Effector memory CD4-positive, alpha-beta T cell (primary cell): ENCODE measurements at regions not wholly inside any gene's neighbourhood (a gene's known extent, or its start where the extent isn't known, plus 50 kb on each side); places are given as distances from the start of the nearest gene placed in this dataset.
"Not testable (repeated sequence)": the region's sequence is repeated elsewhere in the genome, so short reads cannot be mapped to it uniquely, and the experiment has no call there.

Experiments used
- DNase-seq, 3 donors: peaks; one replicate each; pipeline ENCODE4 v3.0.0-alpha.2; 2020
- H3K27ac ChIP-seq: 2 replicates; pipeline ENCODE4 v1.7.0; 2013; ENCODE audit warnings: mild to moderate bottlenecking, low read length, moderate library complexity; ENCODE audit not compliant: insufficient read depth, poor library complexity, severe bottlenecking
- H3K27me3 ChIP-seq: replicated peaks from 2 replicates; pipeline ENCODE4 v1.7.0; 2013; ENCODE audit warnings: mild to moderate bottlenecking, low read length; ENCODE audit not compliant: insufficient read depth, control insufficient read depth, poor library complexity, severe bottlenecking
- H3K36me3 ChIP-seq: 2 replicates; pipeline ENCODE4 v1.7.0; 2013; ENCODE audit warnings: mild to moderate bottlenecking, low read length, moderate library complexity; ENCODE audit not compliant: control insufficient read depth, insufficient read depth
- H3K4me1 ChIP-seq: 2 replicates; pipeline ENCODE4 v1.7.0; 2013; ENCODE audit warnings: low read length, mild to moderate bottlenecking; ENCODE audit not compliant: control insufficient read depth, insufficient read depth, poor library complexity, severe bottlenecking
- H3K4me3 ChIP-seq: 2 replicates; pipeline ENCODE4 v1.7.0; 2013; ENCODE audit warnings: low read length, low read depth, mild to moderate bottlenecking; ENCODE audit not compliant: insufficient read depth, poor library complexity, severe bottlenecking
- H3K9me3 ChIP-seq: 2 replicates; pipeline ENCODE4 v1.7.0; 2013; ENCODE audit warnings: mild to moderate bottlenecking, low read length, moderate library complexity; ENCODE audit not compliant: control insufficient read depth

DNA sequence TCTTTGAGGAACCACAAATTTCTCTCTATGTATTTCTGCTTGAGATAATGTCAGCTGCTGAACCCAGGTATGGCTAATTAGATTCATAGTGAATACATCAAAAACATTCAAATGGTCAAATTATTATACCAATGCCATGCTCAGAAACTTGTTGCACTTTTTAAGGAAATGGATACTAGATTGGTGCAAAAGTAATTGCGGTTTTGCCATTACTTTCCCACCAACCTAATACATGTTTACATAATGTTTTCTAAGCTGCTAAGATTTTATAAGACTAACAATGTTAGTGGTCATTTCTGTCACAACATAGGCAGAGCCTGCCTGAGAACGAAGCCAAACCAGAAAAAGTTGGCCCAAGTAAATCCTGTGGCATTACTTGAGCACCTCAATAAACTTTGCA, 568.2 kb upstream of the LRATD1 start:
- Histone ChIP-seq H3K27me3 (no peaks in the 10 kb centered on the region), H3K9me3 (no peaks in the 10 kb centered on the region), H3K36me3 (no peaks in the 10 kb centered on the region), H3K27ac (no peak overlapping the region), H3K4me1 (no peaks in the 10 kb centered on the region), H3K4me3 (no peak overlapping the region)
- no peak for DNase-seq

GRCh38 chr2:14072338-14072737, 560.2 kb upstream of the LRATD1 start:
- Histone ChIP-seq H3K27ac (no peak overlapping the region), H3K36me3 (no peaks in the 10 kb centered on the region), H3K4me1 (no peaks in the 10 kb centered on the region), H3K4me3 (no peak overlapping the region), H3K9me3 (no peaks in the 10 kb centered on the region), H3K27me3 (no peaks in the 10 kb centered on the region)
- no peak for DNase-seq

- Histone ChIP-seq H3K36me3 (no peaks in the 10 kb centered on the region), H3K27ac (no peak overlapping the region), H3K4me3 (no peak overlapping the region), H3K4me1 (no peaks in the 10 kb centered on the region), H3K27me3 (no peaks in the 10 kb centered on the region), H3K9me3 (no peaks in the 10 kb centered on the region)
- no peak for DNase-seq
These were observed 557.8 kb upstream of the LRATD1 start for GRCh38 chr2:14074691-14075090.

GRCh38 chr2:14079576-14079975, 552.9 kb upstream of the LRATD1 start:
- H3K4me3 ChIP-seq, result no peak overlapping the region
- no peak for DNase-seq
- H3K27ac ChIP-seq, result no peak overlapping the region
- H3K9me3 ChIP-seq, result no peaks in the 10 kb centered on the region
- no peaks in the 10 kb centered on the region for H3K4me1 ChIP-seq
- no peaks in the 10 kb centered on the region for H3K36me3 ChIP-seq
- H3K27me3 ChIP-seq, result no peaks in the 10 kb centered on the region

DNA sequence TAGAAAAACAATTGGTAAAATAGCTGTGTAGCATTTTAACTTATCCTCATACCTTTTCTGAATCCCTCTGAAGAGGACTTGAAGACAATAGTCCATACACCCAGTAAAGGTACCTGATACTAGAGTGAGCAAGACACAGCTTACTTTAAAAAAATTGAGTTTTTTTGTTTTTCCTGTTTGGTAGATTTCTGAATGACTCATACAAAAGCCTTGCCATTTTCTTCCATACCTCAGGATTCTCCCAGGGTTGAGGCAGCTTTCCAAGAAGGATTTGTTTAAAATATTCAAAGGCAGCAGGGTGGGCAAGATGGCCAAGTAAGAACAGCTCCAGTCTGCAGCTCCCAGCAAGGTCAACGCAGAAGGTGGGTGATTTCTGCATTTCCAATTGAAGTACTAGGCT, 551.0 kb upstream of the LRATD1 start:
- H3K27me3 ChIP-seq, result no peaks in the 10 kb centered on the region

DNA sequence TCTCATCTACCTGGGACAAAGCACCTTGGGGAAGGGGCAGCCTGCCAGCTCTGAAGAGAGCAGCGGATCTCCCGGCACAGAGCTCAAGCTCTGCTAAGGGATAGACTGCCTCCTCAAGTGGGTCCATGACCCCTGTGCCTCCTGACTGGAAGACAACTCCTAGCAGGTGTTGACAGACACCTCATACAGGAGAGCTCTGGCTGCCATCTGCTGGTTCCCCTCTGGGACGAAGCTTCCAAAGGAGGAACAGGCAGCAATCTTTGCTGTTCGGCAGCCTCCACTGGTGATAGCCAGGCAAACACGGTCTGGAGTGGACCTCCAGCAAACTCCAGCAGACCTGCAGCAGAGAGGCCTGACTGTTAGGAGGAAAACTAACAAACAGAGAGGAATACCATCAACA, 549.9 kb upstream of the LRATD1 start:
- no peaks in the 10 kb centered on the region for H3K27me3 ChIP-seq
- no peak for DNase-seq
- no peaks in the 10 kb centered on the region for H3K36me3 ChIP-seq
- no peak overlapping the region for H3K4me3 ChIP-seq
- H3K27ac ChIP-seq, result no peak overlapping the region
- H3K9me3 ChIP-seq, result no peaks in the 10 kb centered on the region
- no peaks in the 10 kb centered on the region for H3K4me1 ChIP-seq

More for the DNA sequence above, 551.0 kb upstream of the LRATD1 start:
- no peaks in the 10 kb centered on the region for H3K36me3 ChIP-seq
- H3K27ac ChIP-seq, result no peak overlapping the region
- no peaks in the 10 kb centered on the region for H3K9me3 ChIP-seq
- no peak for DNase-seq
- no peaks in the 10 kb centered on the region for H3K4me1 ChIP-seq
- H3K4me3 ChIP-seq, result no peak overlapping the region

DNA sequence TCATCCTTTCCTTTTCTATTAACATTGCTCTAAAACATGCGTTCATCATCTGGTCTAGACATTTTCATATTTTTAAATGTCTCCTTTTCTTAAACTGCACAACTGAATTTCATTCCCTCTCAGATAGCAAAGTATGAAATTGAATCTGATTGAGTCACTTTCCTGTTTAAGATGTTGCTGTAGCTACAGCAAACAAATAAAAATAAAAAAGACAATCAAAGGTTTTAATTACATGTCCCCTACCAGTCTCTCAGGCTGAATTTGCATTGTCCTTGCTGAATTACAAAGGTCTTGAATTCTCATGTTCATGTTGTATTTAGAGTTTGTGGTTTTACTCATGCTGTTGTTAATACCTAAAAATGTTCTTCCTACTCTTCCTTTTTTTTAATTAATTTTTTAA, 537.9 kb upstream of the LRATD1 start:
- no peaks in the 10 kb centered on the region for H3K36me3 ChIP-seq
- H3K27ac ChIP-seq, result no peak overlapping the region
- no peak overlapping the region for H3K4me3 ChIP-seq
- no peaks in the 10 kb centered on the region for H3K27me3 ChIP-seq
- H3K9me3 ChIP-seq, result no peaks in the 10 kb centered on the region
- no peak for DNase-seq
- no peaks in the 10 kb centered on the region for H3K4me1 ChIP-seq

DNA sequence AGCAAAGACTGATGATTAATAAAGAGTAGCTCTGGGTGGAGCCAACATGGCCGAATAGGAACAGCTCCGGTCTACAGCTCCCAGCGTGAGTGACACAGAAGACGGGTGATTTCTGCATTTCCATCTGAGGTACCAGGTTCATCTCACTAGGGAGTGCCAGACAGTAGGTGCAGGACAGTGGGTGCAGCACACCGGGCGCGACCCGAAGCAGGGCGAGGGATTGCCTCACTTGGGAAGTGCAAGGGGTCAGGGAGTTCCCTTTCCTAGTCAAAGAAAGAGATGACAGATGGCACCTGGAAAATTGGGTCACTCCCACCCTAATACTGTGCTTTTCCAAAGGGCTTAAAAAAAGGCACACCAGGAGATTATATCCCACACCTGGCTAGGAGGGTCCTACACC, 533.4 kb upstream of the LRATD1 start:
- not testable (repeated sequence) for H3K4me1 ChIP-seq, H3K27me3 ChIP-seq, DNase-seq, H3K9me3 ChIP-seq, H3K4me3 ChIP-seq, H3K27ac ChIP-seq, H3K36me3 ChIP-seq

GRCh38 chr2:14114275-14114674, 518.2 kb upstream of the LRATD1 start:
- H3K36me3 ChIP-seq, result no peaks in the 10 kb centered on the region
- no peaks in the 10 kb centered on the region for H3K4me1 ChIP-seq
- no peaks in the 10 kb centered on the region for H3K27me3 ChIP-seq
- no peak overlapping the region for H3K27ac ChIP-seq
- no peak overlapping the region for H3K4me3 ChIP-seq
- DNase-seq, result no peak
- H3K9me3 ChIP-seq, result no peaks in the 10 kb centered on the region

DNA sequence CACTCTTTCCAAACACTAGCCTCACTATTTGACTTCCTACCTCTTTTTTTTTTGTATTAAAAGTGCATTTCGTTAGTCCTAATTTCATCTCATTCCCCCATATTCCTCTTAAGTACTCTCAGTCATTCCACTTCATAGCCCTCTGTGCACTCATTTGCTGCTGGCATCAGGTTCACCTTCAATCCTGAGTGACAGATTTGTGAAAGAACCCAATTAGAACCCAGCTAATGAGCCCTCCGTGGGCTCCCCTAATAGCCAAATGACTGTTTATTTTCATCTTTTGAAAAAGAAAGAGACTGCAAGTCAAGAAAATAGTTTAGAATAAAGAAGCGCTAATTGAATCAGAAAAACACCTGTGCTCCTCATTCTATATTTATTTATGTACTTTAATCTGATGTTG, 512.1 kb upstream of the LRATD1 start:
- no peaks in the 10 kb centered on the region for H3K27me3 ChIP-seq
- H3K36me3 ChIP-seq, result no peaks in the 10 kb centered on the region
- H3K27ac ChIP-seq, result no peak overlapping the region
- DNase-seq, result no peak
- H3K9me3 ChIP-seq, result no peaks in the 10 kb centered on the region
- H3K4me3 ChIP-seq, result no peak overlapping the region
- no peaks in the 10 kb centered on the region for H3K4me1 ChIP-seq
